ENCODE measurements at regions not wholly inside any gene's neighbourhood (a gene's known extent, or its start where the extent isn't known, plus 50 kb on each side); places are given as distances from the start of the nearest gene placed in this dataset.

DNA sequence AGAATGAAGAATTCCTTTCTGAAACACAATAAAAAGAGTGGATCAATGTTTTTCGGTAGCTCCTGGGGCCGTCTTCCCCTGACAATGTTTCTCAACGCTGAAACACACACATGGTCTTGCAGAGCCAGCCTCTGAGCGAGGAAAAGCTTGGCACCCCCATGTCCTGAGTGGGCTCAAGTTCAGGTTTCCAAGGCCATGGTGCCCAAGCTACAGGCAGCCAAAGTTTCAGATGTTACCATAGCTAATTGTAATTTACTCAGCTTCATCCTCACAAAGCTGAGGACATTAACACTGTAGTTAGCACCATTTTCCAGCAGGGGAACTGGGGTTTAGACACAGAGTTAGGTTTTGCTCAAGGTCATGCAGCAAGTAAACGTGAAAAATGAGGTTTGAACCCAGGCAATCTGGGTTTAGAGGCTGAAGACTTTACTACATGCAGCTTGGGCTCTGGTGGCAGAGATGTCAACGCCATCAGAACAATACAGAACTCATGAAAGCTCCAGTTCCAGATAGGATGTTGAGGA lies 199.1 kb downstream of the TJP1 start:
- Histone ChIP-seq H3K27ac (no peak overlapping the region), H3K4me1 (no peaks in the 10 kb centered on the region), H3K4me3 (no peak overlapping the region), H3K27me3 (no peaks in the 10 kb centered on the region), H3K36me3 (no peaks in the 10 kb centered on the region), H3K9me3 (no peaks in the 10 kb centered on the region)
- no peak for DNase-seq
- intact Hi-C loops (cut with DNase I; ENCODE audit: low total_unique reads), result no loop called here
- TF ChIP-seq, protein P1, sequence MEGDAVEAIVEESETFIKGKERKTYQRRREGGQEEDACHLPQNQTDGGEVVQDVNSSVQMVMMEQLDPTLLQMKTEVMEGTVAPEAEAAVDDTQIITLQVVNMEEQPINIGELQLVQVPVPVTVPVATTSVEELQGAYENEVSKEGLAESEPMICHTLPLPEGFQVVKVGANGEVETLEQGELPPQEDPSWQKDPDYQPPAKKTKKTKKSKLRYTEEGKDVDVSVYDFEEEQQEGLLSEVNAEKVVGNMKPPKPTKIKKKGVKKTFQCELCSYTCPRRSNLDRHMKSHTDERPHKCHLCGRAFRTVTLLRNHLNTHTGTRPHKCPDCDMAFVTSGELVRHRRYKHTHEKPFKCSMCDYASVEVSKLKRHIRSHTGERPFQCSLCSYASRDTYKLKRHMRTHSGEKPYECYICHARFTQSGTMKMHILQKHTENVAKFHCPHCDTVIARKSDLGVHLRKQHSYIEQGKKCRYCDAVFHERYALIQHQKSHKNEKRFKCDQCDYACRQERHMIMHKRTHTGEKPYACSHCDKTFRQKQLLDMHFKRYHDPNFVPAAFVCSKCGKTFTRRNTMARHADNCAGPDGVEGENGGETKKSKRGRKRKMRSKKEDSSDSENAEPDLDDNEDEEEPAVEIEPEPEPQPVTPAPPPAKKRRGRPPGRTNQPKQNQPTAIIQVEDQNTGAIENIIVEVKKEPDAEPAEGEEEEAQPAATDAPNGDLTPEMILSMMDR (IDR thresholded peaks at IDR 0.05), result no peak
- TF ChIP-seq POLR2A (IDR thresholded peaks at IDR 0.05) (no peak), POLR2AphosphoS5 (IDR thresholded peaks at IDR 0.05) (no peak), EP300 (IDR thresholded peaks at IDR 0.05; ENCODE audit: low read depth) (no peak)
- WGBS, 2 donors (ENCODE audit: low coverage in 1 of 2), result 56 to 71% methylated on average over 2 to 6 of the region's 6 CpGs
- in situ Hi-C loops (cut with MboI; ENCODE audit: low pct_ligation_motif_present in 1 of 4, low pct_unique_long_range_greater_than_20kb in 1 of 4, low sequenced_read_pairs in 3 of 4), result loop anchor here in 1 of 4 donors (25.0 kb wide), 1 partner anchor 111 kb away; no protein-coding TSS in a partner anchor

DNA sequence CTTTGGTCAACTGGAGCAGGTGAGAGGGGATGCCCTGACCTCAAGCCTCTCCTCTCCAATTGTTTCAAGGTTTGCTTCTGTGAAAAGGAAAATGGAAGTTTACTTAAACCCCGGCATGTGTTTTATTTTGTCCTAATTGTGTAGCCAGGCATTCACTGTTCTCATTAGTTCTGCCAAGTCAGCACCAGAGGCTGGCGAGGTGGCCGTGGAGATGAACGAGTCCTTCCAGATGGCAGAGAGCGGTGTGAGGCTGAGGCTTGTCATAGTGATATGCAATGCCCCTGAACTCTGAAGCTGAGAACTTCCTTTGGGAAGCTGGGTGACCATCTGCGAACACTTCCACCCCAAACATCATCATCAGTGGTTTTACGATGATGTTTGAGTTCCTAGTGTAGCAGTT lies 199.6 kb downstream of the TJP1 start:
- no peak for DNase-seq
- TF ChIP-seq POLR2A (IDR thresholded peaks at IDR 0.05), result no peak
- WGBS, 2 donors (ENCODE audit: low coverage in 1 of 2), result 71 to 74% methylated on average over 6 to 7 of the region's 7 CpGs
- in situ Hi-C loops (cut with MboI; ENCODE audit: low pct_ligation_motif_present in 1 of 4, low pct_unique_long_range_greater_than_20kb in 1 of 4, low sequenced_read_pairs in 3 of 4) (loop anchor here in 1 of 4 donors (25.0 kb wide), 1 partner anchor 110 kb away; no protein-coding TSS in a partner anchor), intact Hi-C loops (cut with DNase I; ENCODE audit: low total_unique reads) (no loop called here)
- Histone ChIP-seq H3K9me3 (no peaks in the 10 kb centered on the region), H3K4me3 (no peak overlapping the region), H3K36me3 (no peaks in the 10 kb centered on the region), H3K27me3 (no peaks in the 10 kb centered on the region), H3K4me1 (no peaks in the 10 kb centered on the region), H3K27ac (no peak overlapping the region)

DNA sequence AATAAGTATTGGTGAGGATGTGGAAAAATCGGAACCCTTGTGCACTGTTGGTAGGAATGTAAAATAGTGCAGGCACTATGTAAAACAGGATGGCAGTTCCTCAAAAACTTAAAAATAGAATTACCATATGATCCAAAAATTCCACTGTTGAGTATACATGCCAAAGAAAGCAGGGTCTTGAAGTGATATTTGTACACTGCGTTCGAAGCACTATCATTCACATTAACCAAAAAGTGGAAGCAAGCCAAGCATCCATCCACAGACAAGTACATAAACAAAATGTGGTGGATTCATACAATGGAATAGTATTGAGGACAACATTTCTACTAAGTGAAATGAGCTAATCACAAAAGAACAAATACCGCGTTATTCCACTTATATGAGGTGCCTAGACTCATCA lies 200.7 kb downstream of the TJP1 start:
- no peak for DNase-seq
- intact Hi-C loops (cut with DNase I; ENCODE audit: low total_unique reads) (no loop called here), in situ Hi-C loops (cut with MboI; ENCODE audit: low pct_ligation_motif_present in 1 of 4, low pct_unique_long_range_greater_than_20kb in 1 of 4, low sequenced_read_pairs in 3 of 4) (loop anchor here in 1 of 4 donors (25.0 kb wide), 1 partner anchor 109 kb away; no protein-coding TSS in a partner anchor)
- Histone ChIP-seq H3K27ac (no peak overlapping the region), H3K4me3 (no peak overlapping the region), H3K9me3 (no peaks in the 10 kb centered on the region), H3K36me3 (no peaks in the 10 kb centered on the region), H3K4me1 (no peaks in the 10 kb centered on the region), H3K27me3 (no peaks in the 10 kb centered on the region)
- TF ChIP-seq POLR2A (IDR thresholded peaks at IDR 0.05), result no peak
- TF ChIP-seq EP300 (IDR thresholded peaks at IDR 0.05; ENCODE audit: low read depth), result no peak
- TF ChIP-seq POLR2AphosphoS5 (IDR thresholded peaks at IDR 0.05), result no peak
- TF ChIP-seq, protein P1 (IDR thresholded peaks at IDR 0.05), result no peak
- WGBS, 2 donors (ENCODE audit: low coverage in 1 of 2), result 88 to 93% methylated on average over 4 to 5 of the region's 5 CpGs

DNA sequence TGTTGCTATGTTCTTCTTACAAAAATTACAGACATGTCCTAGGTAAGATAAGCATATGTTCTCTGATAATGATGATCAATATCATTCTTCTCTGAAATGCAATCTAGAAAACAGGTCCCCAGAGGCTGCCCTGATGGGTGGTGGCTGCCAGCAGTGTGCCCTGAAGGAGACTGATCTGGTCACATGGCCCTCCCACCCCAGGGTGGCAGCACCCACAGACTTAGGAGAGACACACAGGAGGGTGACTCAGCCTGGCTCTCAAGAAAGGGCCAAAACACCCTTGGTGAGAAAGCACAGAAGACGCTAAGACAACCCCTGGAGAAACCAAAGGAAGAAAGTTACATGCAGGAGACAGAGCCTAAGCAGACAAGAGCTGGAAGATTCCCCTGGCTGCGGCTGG lies 203.7 kb downstream of the TJP1 start:
- H3K4me3 ChIP-seq, result no peak overlapping the region
- DNase-seq, result no peak
- no peaks in the 10 kb centered on the region for H3K36me3 ChIP-seq
- H3K9me3 ChIP-seq, result no peaks in the 10 kb centered on the region
- intact Hi-C loops (cut with DNase I; ENCODE audit: low total_unique reads), result no loop called here
- no peak for TF ChIP-seq POLR2AphosphoS5 (IDR thresholded peaks at IDR 0.05)
- TF ChIP-seq, protein P1 (IDR thresholded peaks at IDR 0.05), result no peak
- no peak for TF ChIP-seq EP300 (IDR thresholded peaks at IDR 0.05; ENCODE audit: low read depth)
- TF ChIP-seq POLR2A (IDR thresholded peaks at IDR 0.05), result no peak
- 88 to 92% methylated on average over 2 of the region's 2 CpGs for WGBS, 2 donors (ENCODE audit: low coverage in 1 of 2)
- H3K27me3 ChIP-seq, result no peaks in the 10 kb centered on the region
- in situ Hi-C loops (cut with MboI; ENCODE audit: low pct_ligation_motif_present in 1 of 4, low pct_unique_long_range_greater_than_20kb in 1 of 4, low sequenced_read_pairs in 3 of 4), result loop anchor here in 1 of 4 donors (25.0 kb wide), 1 partner anchor 106 kb away; no protein-coding TSS in a partner anchor
- no peak overlapping the region for H3K27ac ChIP-seq
- H3K4me1 ChIP-seq, result no peaks in the 10 kb centered on the region

DNA sequence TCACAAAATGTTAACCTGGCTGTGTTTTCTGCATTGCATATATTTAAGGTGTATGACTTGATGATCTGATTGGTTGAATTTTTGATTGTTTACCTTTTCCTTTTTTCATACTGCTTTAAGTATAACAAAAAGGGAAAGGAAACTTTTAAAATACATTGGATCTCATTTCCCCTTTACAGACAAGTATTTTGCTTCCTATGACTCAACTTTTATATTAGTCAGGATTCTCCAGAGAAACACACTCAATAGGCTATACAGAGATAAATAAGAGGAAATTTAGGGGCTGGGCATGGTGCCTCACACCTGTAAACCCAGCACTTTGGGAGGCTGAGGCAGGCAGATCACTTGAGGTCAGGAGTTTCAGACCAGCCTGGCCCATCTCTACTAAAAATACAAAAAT lies 205.8 kb downstream of the TJP1 start:
- DNase-seq, result no peak
- no peak overlapping the region for H3K27ac ChIP-seq
- H3K9me3 ChIP-seq, result no peaks in the 10 kb centered on the region
- intact Hi-C loops (cut with DNase I; ENCODE audit: low total_unique reads) (no loop called here), in situ Hi-C loops (cut with MboI; ENCODE audit: low pct_ligation_motif_present in 1 of 4, low pct_unique_long_range_greater_than_20kb in 1 of 4, low sequenced_read_pairs in 3 of 4) (loop anchor here in 1 of 4 donors (25.0 kb wide), 1 partner anchor 104 kb away; no protein-coding TSS in a partner anchor)
- no peak overlapping the region for H3K4me3 ChIP-seq
- no peaks in the 10 kb centered on the region for H3K4me1 ChIP-seq
- H3K36me3 ChIP-seq, result no peaks in the 10 kb centered on the region
- TF ChIP-seq POLR2A (IDR thresholded peaks at IDR 0.05) (no peak), EP300 (IDR thresholded peaks at IDR 0.05; ENCODE audit: low read depth) (no peak), POLR2AphosphoS5 (IDR thresholded peaks at IDR 0.05) (no peak)
- TF ChIP-seq, protein P1 (IDR thresholded peaks at IDR 0.05), result no peak
- peaks cover 1% of the 10 kb centered on the region for H3K27me3 ChIP-seq
